ENCODE measurements at regions not wholly inside any gene's neighbourhood (a gene's known extent, or its start where the extent isn't known, plus 50 kb on each side); places are given as distances from the start of the nearest gene placed in this dataset.

- no peak for DNase-seq (ENCODE audit: low read depth in 2 of 2)
Observed at GRCh38 chrX:26026179-26026578, 112.0 kb upstream of the MAGEB18 start.

GRCh38 chrX:26032111-26032912, 105.8 kb upstream of the MAGEB18 start:
- peak in 1 of 2 donors; percentile 37 for DNase-seq (ENCODE audit: low read depth in 2 of 2)

GRCh38 chrX:26037367-26037766, 100.8 kb upstream of the MAGEB18 start:
- no peak for DNase-seq (ENCODE audit: low read depth in 2 of 2)

- DNase-seq (ENCODE audit: low read depth in 2 of 2) = no peak
Observed at GRCh38 chrX:26050099-26050498, 88.0 kb upstream of the MAGEB18 start.

GRCh38 chrX:26070882-26071281, 67.3 kb upstream of the MAGEB18 start:
- no peak for DNase-seq (ENCODE audit: low read depth in 2 of 2)

GRCh38 chrX:26071618-26072017, 66.5 kb upstream of the MAGEB18 start:
- DNase-seq (ENCODE audit: low read depth in 2 of 2) = no peak

GRCh38 chrX:26083093-26083492, 55.0 kb upstream of the MAGEB18 start:
- DNase-seq (ENCODE audit: low read depth in 2 of 2) = no peak
